ENCODE measurements at regions not wholly inside any gene's neighbourhood (a gene's known extent, or its start where the extent isn't known, plus 50 kb on each side); places are given as distances from the start of the nearest gene placed in this dataset.

- TF ChIP-seq ZNF121 (CRISPR knock-in tag; conservative IDR thresholded peaks at IDR 0.05) (no peak), GABPB1 (CRISPR knock-in tag; IDR thresholded peaks at IDR 0.05) (no peak), POLR2A (conservative IDR thresholded peaks at IDR 0.05) (no peak), USF1 (CRISPR knock-in tag; IDR thresholded peaks at IDR 0.05) (no peak), RAD21 (CRISPR knock-in tag; conservative IDR thresholded peaks at IDR 0.05 in 1 of 2, IDR thresholded peaks at IDR 0.05 in 1 of 2) (no peak), TEAD4 (IDR thresholded peaks at IDR 0.05; ENCODE audit: low read length) (no peak), TEAD4 (CRISPR knock-in tag; IDR thresholded peaks at IDR 0.05; ENCODE audit: borderline replicate concordance) (no peak), ZNF609 (CRISPR knock-in tag; IDR thresholded peaks at IDR 0.05; ENCODE audit: borderline replicate concordance) (no peak), FOSL1 (tag; conservative IDR thresholded peaks at IDR 0.05) (no peak), ELF4 (CRISPR knock-in tag; IDR thresholded peaks at IDR 0.05) (no peak), ZBTB11 (CRISPR knock-in tag; IDR thresholded peaks at IDR 0.05) (no peak), THRA (IDR thresholded peaks at IDR 0.05) (no peak), ZBTB43 (CRISPR knock-in tag; IDR thresholded peaks at IDR 0.05) (no peak), SIN3A (IDR thresholded peaks at IDR 0.05; ENCODE audit: borderline replicate concordance in 2 of 2, control insufficient read depth in 1 of 2, low read depth in 2 of 2, low read length in 2 of 2) (no peak)
Measured at GRCh38 chr10:59550061-59550460, 159.6 kb downstream of the SLC16A9 start.
